GM12801 (cell line): ENCODE measurements at regions not wholly inside any gene's neighbourhood (a gene's known extent, or its start where the extent isn't known, plus 50 kb on each side); places are given as distances from the start of the nearest gene placed in this dataset.

ENCODE experiments used
- CTCF ChIP-seq: IDR thresholded peaks from one replicate; pipeline ENCODE4 v1.5.1; 2011; ENCODE audit warnings: control low read depth; ENCODE audit not compliant: insufficient read length; ENCODE audit errors: extremely low read depth

GRCh38 chr3:99586701-99587100 lies 51.7 kb upstream of the COL8A1 start:
- TF ChIP-seq CTCF: no peak

- TF ChIP-seq CTCF: no peak
These were observed 58.4 kb upstream of the COL8A1 start for GRCh38 chr3:99579965-99580364.

GRCh38 chr3:99579246-99579645 lies 59.1 kb upstream of the COL8A1 start:
- no peak for TF ChIP-seq CTCF

- TF ChIP-seq CTCF: no peak
These were observed 59.9 kb upstream of the COL8A1 start for GRCh38 chr3:99578339-99578970.

GRCh38 chr3:99576904-99577559 lies 61.4 kb upstream of the COL8A1 start:
- TF ChIP-seq CTCF: no peak

- no peak for TF ChIP-seq CTCF
These were observed 62.7 kb upstream of the COL8A1 start for GRCh38 chr3:99575683-99576082.

GRCh38 chr3:99570061-99570460 lies 68.3 kb upstream of the COL8A1 start:
- TF ChIP-seq CTCF: no peak
